HCT116 (cell line): ENCODE measurements at regions not wholly inside any gene's neighbourhood (a gene's known extent, or its start where the extent isn't known, plus 50 kb on each side); places are given as distances from the start of the nearest gene placed in this dataset.

Experiments used
- ATAC-seq: fragments of 200-7000 bp; cut with Tn5 transposase; 2 replicates; pipeline ENCODE4 v1.9.1; 2020; ENCODE audit warnings: mild to moderate bottlenecking, moderate library complexity
- BruUV-seq: library from RNA; stranded (reverse); fragments of 400-500 nt; replicated peaks from 2 replicates; lab custom pipeline; 2021; lab: Mats Ljungman, UMichigan
- CTCF ChIA-PET: fragments of 300-600 bp; sonication (Branson Sonifier 250); formaldehyde crosslinking; loops from one replicate; lab custom pipeline; 2021; ENCODE audit warnings: antibody characterized with exemption; lab: Charles Lee
- POLR2A ChIA-PET: fragments of 300-600, 350-600 bp; sonication (Branson Sonifier 250); formaldehyde crosslinking; loops from one replicate; lab custom pipeline; 2021; ENCODE audit warnings: antibody characterized with exemption; lab: Charles Lee
- RAD21 ChIA-PET, 2 experiments: fragments of 300-600 bp; sonication (Branson Sonifier 250); formaldehyde crosslinking; loops; one replicate each; lab custom pipeline; 2023; ENCODE audit warnings: low total read pairs in 2 of 2; ENCODE audit not compliant: uncharacterized antibody in 2 of 2, unreplicated experiment in 2 of 2, low non-redundant PET in 1 of 2; lab: Charles Lee
- DNase-seq: peaks from one replicate; pipeline ENCODE4 v3.0.0-alpha.2; 2010; ENCODE audit warnings: low read depth, low spot score
- H2AFZ ChIP-seq: fragments of 200-600 bp; shearing (Covaris generic), sonication (generic); 2 replicates; pipeline ENCODE4 v1.6.1; 2017; ENCODE audit warnings: low read depth, mixed run types, mixed read lengths, antibody characterized with exemption, low read length; ENCODE audit not compliant: poor library complexity, severe bottlenecking
- H3K27ac ChIP-seq: 2 replicates; pipeline ENCODE4 v1.5.1; 2012; ENCODE audit warnings: low read depth, low read length
- H3K27me3 ChIP-seq: fragments of 200-600 bp; sonication (generic); 2 replicates; pipeline ENCODE4 v1.6.1; 2016; ENCODE audit warnings: mixed run types, low read length, mixed read lengths; ENCODE audit not compliant: insufficient read depth
- H3K36me3 ChIP-seq, 2 experiments: fragments of 200-500 bp in 1 of 2; fragments of 200-600 bp in 1 of 2; sonication (Bioruptor generic) in 1 of 2; sonication (generic) in 1 of 2; 2 replicates each; pipeline versions ENCODE4 v1.5.1 to v1.6.1; 2014 to 2016; ENCODE audit warnings: low read length in 2 of 2, inconsistent platforms in 1 of 2, mixed read lengths in 1 of 2, mixed run types in 1 of 2; ENCODE audit not compliant: insufficient read depth in 2 of 2, control insufficient read depth in 1 of 2
- H3K4me1 ChIP-seq, 2 experiments: fragments of 200-600 bp in 1 of 2; sonication (generic) in 1 of 2; 2 replicates each; pipeline versions ENCODE4 v1.5.1 to v1.6.1; 2012 to 2017; ENCODE audit warnings: low read length in 2 of 2, inconsistent platforms in 1 of 2, mild to moderate bottlenecking in 1 of 2, mixed read lengths in 1 of 2, mixed run types in 1 of 2, moderate library complexity in 1 of 2; ENCODE audit not compliant: insufficient read depth in 2 of 2, control insufficient read depth in 1 of 2
- H3K4me2 ChIP-seq: fragments of 200-600 bp; sonication (generic); 2 replicates; pipeline ENCODE4 v1.6.1; 2017; ENCODE audit warnings: mixed run types, low read length, mixed read lengths
- H3K4me3 ChIP-seq, 2 experiments: fragments of 200-600 bp in 1 of 2; sonication (generic) in 1 of 2; replicated peaks in 1 of 2; 2 replicates each; pipeline ENCODE4 v1.5.1; 2011 to 2016; ENCODE audit warnings: low read length in 2 of 2, control low read depth in 1 of 2, low read depth in 1 of 2, mild to moderate bottlenecking in 1 of 2, mixed read lengths in 1 of 2, mixed run types in 1 of 2
- H3K79me2 ChIP-seq: fragments of 200-600 bp; sonication (generic); 2 replicates; pipeline ENCODE4 v1.6.1; 2017; ENCODE audit warnings: mild to moderate bottlenecking, mixed run types, low read length, moderate library complexity, mixed read lengths; ENCODE audit not compliant: insufficient read depth
- H3K9ac ChIP-seq: fragments of 200-600 bp; sonication (generic); 2 replicates; pipeline ENCODE4 v1.6.1; 2016; ENCODE audit warnings: low read length, mixed read lengths
- H3K9me2 ChIP-seq: fragments of 200-600 bp; sonication (generic), shearing (Covaris generic); 2 replicates; pipeline ENCODE4 v1.6.1; 2017; ENCODE audit warnings: mixed run types, mild to moderate bottlenecking, moderate library complexity; ENCODE audit not compliant: insufficient read depth
- H3K9me3 ChIP-seq, 2 experiments: fragments of 200-500 bp in 1 of 2; fragments of 200-600 bp in 1 of 2; sonication (Bioruptor generic) in 1 of 2; sonication (generic) in 1 of 2; 2 replicates each; pipeline ENCODE4 v1.6.1; 2014 to 2017; ENCODE audit warnings: low read length in 2 of 2, mixed read lengths in 2 of 2, inconsistent platforms in 1 of 2, low read depth in 1 of 2, mild to moderate bottlenecking in 1 of 2, mixed run types in 1 of 2, moderate library complexity in 1 of 2; ENCODE audit not compliant: control insufficient read depth in 1 of 2, insufficient read depth in 1 of 2
- H4K20me1 ChIP-seq: fragments of 200-600 bp; sonication (generic), shearing (Covaris generic); 2 replicates; pipeline ENCODE4 v1.6.1; 2017; ENCODE audit warnings: mixed run types, mild to moderate bottlenecking, moderate library complexity; ENCODE audit not compliant: insufficient read depth
- ATF3 ChIP-seq: IDR thresholded peaks from 2 replicates; pipeline ENCODE4 v1.6.1; 2012
- CTCF ChIP-seq, 3 experiments: fragments of 200-600 bp in 1 of 3; sonication (generic) in 1 of 3; IDR thresholded peaks in 2 of 3; conservative IDR thresholded peaks in 1 of 3; 2 replicates each; pipeline ENCODE4 v1.5.1; 2012 to 2017; ENCODE audit warnings: low read depth in 2 of 3, low read length in 2 of 3, antibody characterized with exemption in 1 of 3, borderline replicate concordance in 1 of 3, control low read depth in 1 of 3, mild to moderate bottlenecking in 1 of 3, mixed read lengths in 1 of 3, mixed run types in 1 of 3, moderate library complexity in 1 of 3; ENCODE audit not compliant: insufficient read depth in 1 of 3
- EGR1 ChIP-seq: IDR thresholded peaks from 2 replicates; pipeline ENCODE4 v1.6.1; 2012; ENCODE audit warnings: low read depth
- EZH2 ChIP-seq: fragments of 200-600 bp; sonication (generic); IDR thresholded peaks from 2 replicates; pipeline ENCODE4 v1.6.1; 2017; ENCODE audit warnings: antibody characterized with exemption, mixed run types
- POLR2A ChIP-seq: IDR thresholded peaks from 2 replicates; pipeline ENCODE4 v1.7.0; 2011; ENCODE audit warnings: borderline replicate concordance; ENCODE audit not compliant: insufficient read depth, insufficient read length; ENCODE audit errors: extremely low read depth
- RAD21 ChIP-seq: IDR thresholded peaks from 2 replicates; pipeline ENCODE4 v1.6.1; 2012; ENCODE audit warnings: low read depth, mild to moderate bottlenecking
- SIN3A ChIP-seq: IDR thresholded peaks from 2 replicates; pipeline ENCODE4 v1.6.1; 2012; ENCODE audit warnings: low read depth
- SRF ChIP-seq: IDR thresholded peaks from 2 replicates; pipeline ENCODE4 v1.6.1; 2012; ENCODE audit warnings: low read depth
- YY1 ChIP-seq: IDR thresholded peaks from 2 replicates; pipeline ENCODE4 v1.6.1; 2011; ENCODE audit warnings: low read length, low read depth, moderate library complexity, mild to moderate bottlenecking; ENCODE audit not compliant: insufficient replicate concordance; ENCODE audit errors: extremely low read depth
- ZFX ChIP-seq: fragments of 450-650 bp; IDR thresholded peaks from 2 replicates; pipeline ENCODE4 v1.6.1; 2017
- ZNF274 ChIP-seq: fragments of 200-500 bp; sonication (Bioruptor generic); IDR thresholded peaks from 2 replicates; pipeline ENCODE4 v1.6.1; 2014; ENCODE audit warnings: mild to moderate bottlenecking, low read depth, low read length, inconsistent platforms
- intact Hi-C: fragments of 100-400 bp; cut with micrococcal nuclease; formaldehyde crosslinking; loops from 2 replicates; pipeline ENCODE4 v1.10.0; 2022

DNA sequence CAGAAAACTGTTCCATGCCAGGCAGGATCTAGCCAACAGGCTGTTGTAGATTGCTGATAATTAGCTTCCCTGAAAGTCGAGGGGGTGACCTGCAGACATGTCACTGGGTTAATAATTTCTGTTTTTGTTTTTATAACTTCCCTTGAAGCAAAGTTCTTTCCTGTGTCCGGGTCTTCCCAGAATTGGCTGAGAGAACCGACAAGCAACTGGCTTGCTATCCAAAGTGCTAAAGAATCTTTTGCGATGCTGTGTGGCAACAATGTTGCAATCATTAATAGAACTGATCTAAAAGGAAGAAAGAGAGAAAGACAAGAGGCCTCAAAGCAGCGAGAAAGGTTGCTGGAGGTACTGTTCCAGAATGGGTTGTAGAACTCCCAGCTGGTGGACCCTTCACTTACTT, 132.1 kb upstream of the DPP6 start (continued):
- TF ChIP-seq SRF = no peak
- TF ChIP-seq ATF3 = no peak
- TF ChIP-seq POLR2A = no peak
- TF ChIP-seq EZH2 = no peak

GRCh38 chr7:153920897-153921296, 131.3 kb upstream of the DPP6 start:
- H3K4me2 ChIP-seq = no peak overlapping the region
- intact Hi-C loops = no loop called here
- no peak overlapping the region for H2AFZ ChIP-seq
- H3K79me2 ChIP-seq = no peaks in the 10 kb centered on the region
- TF ChIP-seq ZFX (no peak), RAD21 (no peak), EZH2 (no peak), EGR1 (no peak), ZNF274 (no peak), SIN3A (no peak), ATF3 (no peak), CTCF (IDR thresholded peaks at IDR 0.05 in 2 of 3, conservative IDR thresholded peaks at IDR 0.05 in 1 of 3; ENCODE audit: borderline replicate concordance in 1 of 3, insufficient read depth in 1 of 3, low read depth in 2 of 3, low read length in 2 of 3) (no peak), YY1 (no peak), SRF (no peak)
- TF ChIP-seq, all 23 proteins: peak for 0
- DNase-seq (no peak), ATAC-seq (no peak)
- POLR2A ChIA-PET = no interaction called here
- Histone ChIP-seq H3K9ac (no peak overlapping the region), H3K4me3 (no peak overlapping the region), H4K20me1 (no peaks in the 10 kb centered on the region), H3K9me3 (peaks cover 8 to 16% of the 10 kb centered on the region in 2 experiments; a peak in 2 of 4 replicates), H3K36me3 (no peaks in the 10 kb centered on the region), H3K4me1 (no peaks in the 10 kb centered on the region), H3K27me3 (no peaks in the 10 kb centered on the region), H3K27ac (no peak overlapping the region), H3K9me2 (no peaks in the 10 kb centered on the region)
- no TSS peak for BruUV-seq
- RAD21 ChIA-PET = no interaction called here
- CTCF ChIA-PET = no interaction called here
